SIG-M5 treated with dmso at 0.1 percent for 504 hours (cell line): ENCODE measurements at regions not wholly inside any gene's neighbourhood (a gene's known extent, or its start where the extent isn't known, plus 50 kb on each side); places are given as distances from the start of the nearest gene placed in this dataset.
"Not testable (repeated sequence)": the region's sequence is repeated elsewhere in the genome, so short reads cannot be mapped to it uniquely, and the experiment has no call there.

Source experiments
- DNase-seq: peaks from one replicate; lab custom pipeline; 2025; ENCODE audit not compliant: unreplicated experiment; lab: John Stamatoyannopoulos, UW

- no peak for DNase-seq
Measured at GRCh38 chr10:131363416-131363815, 51.9 kb upstream of the TCERG1L start.

DNA sequence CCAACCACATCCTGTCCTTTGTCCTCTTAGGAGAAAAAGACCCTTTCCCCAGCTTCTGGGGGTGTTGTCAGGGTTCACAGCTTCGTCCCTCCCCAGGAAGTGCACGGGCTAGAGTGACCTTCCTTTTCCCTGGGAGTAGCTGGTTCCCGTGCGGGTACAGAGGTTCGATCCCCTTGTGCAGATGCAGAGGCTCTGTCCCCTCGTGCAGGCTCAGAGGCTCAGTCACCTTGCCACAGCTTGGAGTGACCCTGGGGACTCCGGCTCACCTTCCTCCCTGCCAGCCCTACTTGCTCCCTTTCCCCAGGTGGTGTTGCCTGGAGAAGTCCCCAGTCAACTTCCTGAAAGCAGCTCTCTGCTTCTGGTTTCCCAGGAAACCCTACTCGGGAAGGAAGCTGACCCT is 60.0 kb upstream of the TCERG1L start:
- DNase-seq, result no peak

DNA sequence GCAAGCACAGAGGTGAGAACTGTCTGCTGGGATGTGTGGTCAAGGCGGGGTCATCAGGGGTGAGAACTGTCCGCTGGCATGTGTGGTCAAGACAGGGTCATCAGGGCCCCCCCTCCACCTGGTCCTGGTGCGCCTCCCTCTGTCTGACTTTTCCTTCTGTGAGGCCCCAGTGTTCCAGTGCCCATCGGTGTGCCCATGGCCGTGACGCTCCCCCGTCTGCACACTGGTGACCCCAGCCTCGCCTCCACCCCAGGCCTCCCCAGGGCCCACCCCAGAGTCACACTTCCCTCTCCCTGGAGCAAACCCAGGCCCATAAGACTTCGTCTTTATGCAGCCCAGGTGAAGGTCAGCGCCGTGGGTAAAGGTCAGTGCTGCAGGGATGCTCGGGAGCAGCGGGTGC is 70.1 kb upstream of the TCERG1L start:
- DNase-seq, result no peak

DNA sequence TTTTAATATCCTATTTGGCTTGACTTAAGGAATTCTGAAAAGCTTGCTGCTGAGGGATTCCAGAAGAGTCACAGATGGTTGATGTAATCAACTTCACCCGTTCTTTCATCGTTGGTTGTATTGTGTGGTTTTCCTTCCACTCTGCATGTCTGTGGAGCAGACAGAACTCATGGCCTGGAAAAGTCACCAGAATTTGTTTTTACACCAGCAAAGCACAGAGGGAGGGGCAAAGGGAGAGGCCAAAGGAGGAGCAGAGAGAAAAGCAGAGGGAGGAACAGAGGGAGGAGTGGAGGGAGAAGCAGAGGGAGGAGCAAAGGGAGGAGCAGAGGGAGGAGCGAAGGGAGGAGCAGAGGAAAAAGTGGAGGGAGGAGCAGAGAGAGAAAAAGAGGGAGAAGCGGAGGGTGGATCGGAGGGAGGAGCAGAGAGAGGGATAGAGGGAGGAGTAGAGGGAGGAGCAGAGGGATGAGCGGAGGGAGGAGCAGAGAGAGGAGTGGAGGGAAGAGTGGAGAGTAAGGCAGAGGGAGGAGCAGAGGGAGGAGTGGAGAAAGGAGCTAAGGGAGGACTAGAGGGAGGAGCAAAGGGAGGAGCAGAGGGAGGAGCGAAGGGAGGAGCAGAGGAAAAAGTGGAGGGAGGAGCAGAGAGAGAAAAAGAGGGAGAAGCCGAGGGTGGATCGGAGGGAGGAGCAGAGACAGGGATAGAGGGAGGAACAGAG is 73.8 kb upstream of the TCERG1L start:
- not testable (repeated sequence) for DNase-seq

DNA sequence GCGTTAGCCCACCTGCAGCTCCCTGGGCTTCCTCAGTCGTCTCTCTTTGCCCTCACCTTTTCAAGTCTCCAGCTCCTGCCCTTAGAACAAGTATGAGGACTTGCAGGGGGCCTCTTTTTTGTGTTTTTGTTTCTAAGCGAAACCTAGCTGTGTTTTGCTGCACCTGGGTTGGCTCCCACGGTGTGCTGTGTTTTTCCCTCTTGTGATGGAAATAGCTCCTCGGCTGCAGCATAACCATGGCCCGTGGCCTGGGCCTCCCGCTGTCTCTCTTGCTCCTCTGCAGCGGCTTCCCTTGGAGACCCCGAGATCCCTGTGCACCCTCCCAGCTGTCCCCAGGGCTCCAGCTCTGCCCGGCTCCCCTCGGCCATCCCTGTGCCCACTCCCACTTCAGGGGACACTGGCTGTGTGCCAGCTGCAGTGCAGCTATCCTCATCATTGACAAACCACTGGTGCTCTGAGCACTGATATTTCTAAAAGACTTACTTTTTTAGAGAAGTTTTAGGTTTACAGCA is 75.6 kb upstream of the TCERG1L start:
- no peak for DNase-seq

- DNase-seq, result no peak
Measured at GRCh38 chr10:131391936-131392335, 80.4 kb upstream of the TCERG1L start.

GRCh38 chr10:131396121-131397050 is 84.9 kb upstream of the TCERG1L start:
- no peak for DNase-seq

GRCh38 chr10:131398166-131398565 is 86.6 kb upstream of the TCERG1L start:
- no peak for DNase-seq

- DNase-seq, result no peak
Measured at GRCh38 chr10:131399981-131400380, 88.5 kb upstream of the TCERG1L start.

DNA sequence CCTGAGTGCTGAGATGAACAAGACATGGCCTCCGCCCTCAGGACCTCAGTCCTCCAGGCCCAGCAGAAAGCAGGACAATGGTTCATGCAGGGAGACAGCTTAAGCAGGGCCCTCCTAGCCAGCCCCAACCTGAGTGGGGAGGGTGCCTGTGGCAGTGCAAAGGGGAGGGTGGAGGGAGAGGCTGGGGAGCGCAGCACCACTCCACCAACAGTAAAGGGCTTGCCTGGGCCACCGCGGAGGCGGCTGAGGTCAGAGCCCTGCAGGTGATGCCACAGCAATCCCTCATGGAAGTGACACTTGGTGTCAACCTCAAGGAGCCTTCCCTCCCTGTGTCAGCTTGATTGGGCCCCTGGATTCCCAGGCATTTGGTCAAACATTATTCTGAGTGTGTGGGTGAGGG is 89.0 kb upstream of the TCERG1L start:
- DNase-seq, result no peak

GRCh38 chr10:131402771-131403650 is 91.5 kb upstream of the TCERG1L start:
- DNase-seq, result no peak

DNA sequence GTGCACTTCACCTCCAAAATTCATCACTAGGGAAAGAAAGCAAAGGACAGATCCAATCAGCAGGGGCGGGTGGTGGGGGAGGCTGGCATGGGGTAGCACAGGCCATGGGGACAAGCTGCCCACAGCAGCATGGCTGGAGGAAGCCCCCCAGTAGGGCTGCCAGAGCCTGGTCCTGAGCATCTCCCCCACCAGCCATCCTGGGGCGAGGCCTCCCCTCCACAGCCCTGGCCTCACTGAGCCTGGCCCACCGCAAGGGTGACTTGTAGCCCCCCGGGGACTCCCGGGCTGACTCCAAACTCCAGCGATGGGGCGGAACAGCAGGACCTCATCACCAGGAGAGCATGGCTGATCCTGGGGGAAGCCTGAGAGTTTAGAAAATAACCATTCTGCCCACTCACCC is 92.4 kb upstream of the TCERG1L start:
- no peak for DNase-seq

GRCh38 chr10:131404886-131405285 is 93.4 kb upstream of the TCERG1L start:
- DNase-seq, result no peak

DNA sequence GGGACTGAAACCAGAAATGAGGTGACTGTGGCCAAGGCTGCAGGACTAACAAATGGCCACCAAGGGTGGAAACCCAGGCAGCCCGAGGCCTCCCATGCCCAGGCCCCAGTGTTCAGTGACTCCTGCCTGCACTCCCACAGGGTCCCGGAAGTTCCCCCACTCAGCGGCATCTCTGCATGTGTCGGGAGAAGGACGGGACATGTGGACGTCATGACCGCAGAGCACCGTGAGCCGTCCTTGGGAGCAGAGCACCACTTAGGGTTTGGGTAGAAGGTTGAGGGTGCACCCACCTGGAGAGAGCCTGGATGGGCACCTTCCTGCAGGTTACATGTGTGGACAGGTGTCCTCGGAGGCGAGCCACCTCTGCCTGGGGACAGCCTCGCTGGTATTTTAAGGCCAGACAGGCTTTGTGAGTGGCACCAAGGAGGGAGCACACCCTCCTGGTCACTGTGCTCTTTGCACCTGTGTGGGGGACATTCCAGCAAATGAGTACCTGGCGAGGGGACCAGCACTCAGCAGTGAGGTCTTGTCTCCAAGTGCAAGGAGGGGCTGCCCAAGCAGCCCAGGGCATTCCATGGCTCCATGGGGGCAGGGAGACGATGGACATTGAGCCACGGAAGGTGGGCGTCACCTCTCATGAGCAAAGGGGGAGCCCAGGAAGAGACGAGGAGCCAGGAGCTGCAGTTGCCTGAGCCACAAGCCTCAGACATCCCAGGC is 95.3 kb upstream of the TCERG1L start:
- no peak for DNase-seq

GRCh38 chr10:131418681-131419080 is 107.2 kb upstream of the TCERG1L start:
- no peak for DNase-seq

DNA sequence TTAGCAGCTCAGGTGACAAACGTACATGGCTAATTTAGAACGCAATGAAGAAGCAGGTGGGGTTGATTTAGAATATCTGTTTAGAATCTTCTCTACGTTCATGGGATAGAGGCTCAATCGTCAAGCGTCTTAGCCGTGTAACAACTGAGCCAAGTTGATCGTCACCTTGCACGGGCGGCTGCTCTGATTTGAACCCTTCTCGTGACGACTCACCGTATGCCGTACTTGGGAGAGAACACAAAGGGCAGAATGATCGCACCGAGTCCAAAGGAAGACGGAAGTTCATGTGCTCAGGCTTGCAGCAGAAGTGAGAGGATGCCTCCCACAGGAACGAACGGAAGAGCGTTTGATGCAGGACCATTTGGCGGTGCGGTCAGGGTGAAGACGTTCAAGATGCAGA is 108.3 kb upstream of the TCERG1L start:
- DNase-seq, result no peak

DNA sequence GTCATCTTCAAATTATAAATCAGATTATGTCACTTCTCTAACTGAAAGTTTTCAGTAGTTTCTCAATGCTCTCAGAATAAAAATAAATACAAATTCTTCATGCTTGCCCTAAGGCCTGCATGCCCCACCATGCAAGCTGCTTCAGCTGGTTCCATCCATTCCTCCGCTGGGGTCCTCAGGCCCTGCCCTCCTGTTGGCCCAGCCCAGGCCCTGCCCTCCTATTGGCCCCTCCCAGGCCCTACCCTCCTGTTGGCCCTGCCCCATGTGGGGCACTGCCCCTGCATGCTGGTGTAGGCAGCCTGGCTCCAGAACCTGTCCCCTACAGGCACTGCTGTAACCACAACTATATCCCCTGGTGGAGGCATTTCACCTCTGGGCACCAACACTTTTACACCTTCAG is 109.3 kb upstream of the TCERG1L start:
- no peak for DNase-seq

GRCh38 chr10:131421381-131421780 is 109.9 kb upstream of the TCERG1L start:
- no peak for DNase-seq

DNA sequence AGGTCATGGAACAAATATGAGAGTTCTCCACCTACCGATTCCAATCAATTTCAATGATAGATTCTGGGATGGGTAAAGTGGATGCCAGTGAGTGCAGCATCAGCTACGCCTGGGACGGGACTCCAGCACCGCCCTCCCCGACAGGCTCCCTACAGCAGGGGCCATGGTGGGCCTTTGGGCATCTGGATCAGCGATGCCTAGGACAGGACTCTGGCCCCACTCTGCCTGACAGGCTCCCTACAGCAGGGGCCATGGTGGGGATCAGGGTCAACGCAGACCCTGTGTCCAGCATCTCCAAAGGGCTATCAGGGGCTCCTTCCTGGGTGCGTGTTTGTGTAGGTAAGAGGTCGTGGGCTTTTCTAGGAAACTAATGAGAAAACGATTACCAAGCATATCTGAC is 111.2 kb upstream of the TCERG1L start:
- DNase-seq, result no peak

DNA sequence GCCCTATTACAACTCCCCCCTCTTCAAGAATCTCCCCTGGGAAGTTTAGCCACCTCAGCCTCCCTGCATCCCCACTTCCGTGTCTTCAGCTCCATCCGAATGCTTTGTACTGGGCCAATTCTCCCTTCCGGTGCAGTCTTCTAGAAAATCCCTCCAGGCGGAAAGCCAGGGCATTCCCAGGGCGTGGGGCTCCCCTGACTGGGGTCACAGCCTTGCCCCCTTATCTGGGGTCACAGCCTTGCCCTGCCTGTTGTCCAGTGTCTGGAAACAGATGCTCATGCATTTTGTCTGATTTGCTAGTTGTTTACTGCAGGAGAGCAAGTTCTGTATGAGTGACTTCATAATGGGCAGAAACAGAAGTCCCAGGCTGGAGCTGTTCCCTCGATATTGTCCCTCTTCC is 112.5 kb upstream of the TCERG1L start:
- no peak for DNase-seq
